Type B pancreatic cell (in vitro differentiated cells): ENCODE measurements at regions not wholly inside any gene's neighbourhood (a gene's known extent, or its start where the extent isn't known, plus 50 kb on each side); places are given as distances from the start of the nearest gene placed in this dataset.

ENCODE experiments used
- DNase-seq: peaks from one replicate; pipeline ENCODE4 v3.0.0; 2021; ENCODE audit warnings: mixed read lengths; ENCODE audit not compliant: unreplicated experiment; ENCODE audit errors: extremely low spot score
- H3K27ac Mint-ChIP-seq: 2 replicates; pipeline ENCODE4 v1.8.0; 2021; ENCODE audit warnings: mild to moderate bottlenecking, mixed read lengths
- H3K27me3 Mint-ChIP-seq: 2 replicates; pipeline ENCODE4 v1.8.0; 2021; ENCODE audit warnings: mixed read lengths
- H3K36me3 Mint-ChIP-seq: 2 replicates; pipeline ENCODE4 v1.8.0; 2021; ENCODE audit warnings: mixed read lengths
- H3K4me1 Mint-ChIP-seq: one replicate; pipeline ENCODE4 v1.8.0; 2021; ENCODE audit warnings: mixed read lengths; ENCODE audit not compliant: unreplicated experiment
- H3K4me3 Mint-ChIP-seq: 2 replicates; pipeline ENCODE4 v1.8.0; 2021; ENCODE audit warnings: mild to moderate bottlenecking, mixed read lengths
- H3K9me3 Mint-ChIP-seq: 2 replicates; pipeline ENCODE4 v1.8.0; 2021; ENCODE audit warnings: mixed read lengths
- TF ChIP-seq, protein P1 (sequence below): fragments of 200-600 bp; sonication (generic); conservative IDR thresholded peaks from 2 replicates; pipeline ENCODE4 v1.5.0; 2021; ENCODE audit warnings: antibody characterized with exemption, mild to moderate bottlenecking

DNA sequence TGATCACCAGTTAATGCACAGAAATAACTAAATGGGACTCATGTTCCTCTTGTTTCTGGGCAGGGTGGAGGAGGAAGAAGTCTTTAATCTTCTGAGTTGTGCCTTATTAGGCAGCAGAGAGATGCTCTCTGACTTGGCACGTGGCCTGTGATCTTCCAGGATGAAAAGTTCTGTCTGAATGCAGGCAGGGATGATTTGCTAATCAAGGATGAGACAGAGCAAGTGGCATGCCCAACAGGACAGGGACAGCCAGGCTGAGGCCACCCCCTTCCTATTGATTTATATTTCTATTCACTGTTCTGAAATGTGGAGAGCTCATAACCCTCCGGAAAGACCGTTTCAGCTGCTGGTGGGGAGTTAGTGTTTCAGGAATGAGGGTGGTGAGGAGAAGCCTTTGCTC lies 477.8 kb upstream of the CAMK1G start:
- no peak for DNase-seq
- no peak overlapping the region for H3K27ac Mint-ChIP-seq
- TF ChIP-seq, protein P1, sequence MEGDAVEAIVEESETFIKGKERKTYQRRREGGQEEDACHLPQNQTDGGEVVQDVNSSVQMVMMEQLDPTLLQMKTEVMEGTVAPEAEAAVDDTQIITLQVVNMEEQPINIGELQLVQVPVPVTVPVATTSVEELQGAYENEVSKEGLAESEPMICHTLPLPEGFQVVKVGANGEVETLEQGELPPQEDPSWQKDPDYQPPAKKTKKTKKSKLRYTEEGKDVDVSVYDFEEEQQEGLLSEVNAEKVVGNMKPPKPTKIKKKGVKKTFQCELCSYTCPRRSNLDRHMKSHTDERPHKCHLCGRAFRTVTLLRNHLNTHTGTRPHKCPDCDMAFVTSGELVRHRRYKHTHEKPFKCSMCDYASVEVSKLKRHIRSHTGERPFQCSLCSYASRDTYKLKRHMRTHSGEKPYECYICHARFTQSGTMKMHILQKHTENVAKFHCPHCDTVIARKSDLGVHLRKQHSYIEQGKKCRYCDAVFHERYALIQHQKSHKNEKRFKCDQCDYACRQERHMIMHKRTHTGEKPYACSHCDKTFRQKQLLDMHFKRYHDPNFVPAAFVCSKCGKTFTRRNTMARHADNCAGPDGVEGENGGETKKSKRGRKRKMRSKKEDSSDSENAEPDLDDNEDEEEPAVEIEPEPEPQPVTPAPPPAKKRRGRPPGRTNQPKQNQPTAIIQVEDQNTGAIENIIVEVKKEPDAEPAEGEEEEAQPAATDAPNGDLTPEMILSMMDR: no peak
- H3K36me3 Mint-ChIP-seq: no peaks in the 10 kb centered on the region
- H3K9me3 Mint-ChIP-seq: no peaks in the 10 kb centered on the region
- H3K4me3 Mint-ChIP-seq: no peak overlapping the region
- peaks cover 37% of the 10 kb centered on the region for H3K27me3 Mint-ChIP-seq
- peaks cover 21% of the 10 kb centered on the region for H3K4me1 Mint-ChIP-seq

DNA sequence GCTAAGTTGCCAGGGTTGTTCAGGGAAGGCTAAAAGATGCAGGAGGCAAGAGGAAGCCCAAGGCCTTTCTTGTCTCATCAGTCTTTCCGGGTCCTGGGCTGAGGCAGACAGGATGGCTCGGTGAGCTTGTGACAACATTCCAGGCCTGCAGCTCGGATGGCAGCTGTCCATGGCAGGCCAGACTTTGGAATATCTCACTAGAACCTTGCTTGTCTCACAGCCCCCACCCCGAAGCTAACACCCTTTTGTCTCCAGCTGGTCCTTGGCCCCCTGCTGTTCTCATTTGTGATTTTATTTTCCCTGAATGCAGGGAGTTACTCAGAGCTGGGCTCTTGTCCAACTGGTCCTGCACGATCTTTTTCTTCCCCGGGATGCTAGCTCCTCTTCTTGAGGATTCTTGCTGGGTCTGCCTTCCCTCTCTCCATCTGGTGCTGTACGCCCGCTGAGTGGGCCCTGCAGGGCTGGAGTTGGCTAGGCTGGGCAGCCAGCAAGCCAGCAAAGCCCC lies 477.2 kb upstream of the CAMK1G start:
- DNase-seq: no peak
- no peak overlapping the region for H3K27ac Mint-ChIP-seq
- no peaks in the 10 kb centered on the region for H3K9me3 Mint-ChIP-seq
- TF ChIP-seq, protein P1: no peak
- no peak overlapping the region for H3K4me3 Mint-ChIP-seq
- no peaks in the 10 kb centered on the region for H3K36me3 Mint-ChIP-seq
- peaks cover 33% of the 10 kb centered on the region for H3K27me3 Mint-ChIP-seq
- peaks cover 21% of the 10 kb centered on the region for H3K4me1 Mint-ChIP-seq

DNA sequence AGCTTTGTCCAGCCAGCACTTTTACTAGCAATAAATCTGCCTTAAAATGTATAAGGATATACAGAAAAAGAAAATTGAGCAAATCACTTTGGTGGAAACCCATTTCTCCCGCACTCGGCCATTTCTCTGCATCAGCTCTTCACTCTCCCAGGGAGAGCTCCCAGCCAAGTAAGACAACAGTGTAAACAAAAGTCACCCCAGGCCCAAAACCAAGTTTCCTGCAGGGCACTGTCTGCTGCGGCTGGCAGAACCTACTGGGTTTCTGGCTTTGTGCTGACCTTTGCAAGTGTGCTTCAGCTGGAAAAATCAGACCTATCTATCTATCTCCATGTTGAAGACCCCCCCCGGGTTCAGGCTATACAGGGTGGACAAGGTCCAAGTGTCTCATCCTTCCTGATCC lies 476.7 kb upstream of the CAMK1G start:
- TF ChIP-seq, protein P1: no peak
- no peaks in the 10 kb centered on the region for H3K36me3 Mint-ChIP-seq
- DNase-seq: no peak
- peaks cover 21% of the 10 kb centered on the region for H3K4me1 Mint-ChIP-seq
- peaks cover 31% of the 10 kb centered on the region for H3K27me3 Mint-ChIP-seq
- no peak overlapping the region for H3K4me3 Mint-ChIP-seq
- no peak overlapping the region for H3K27ac Mint-ChIP-seq
- H3K9me3 Mint-ChIP-seq: no peaks in the 10 kb centered on the region

DNA sequence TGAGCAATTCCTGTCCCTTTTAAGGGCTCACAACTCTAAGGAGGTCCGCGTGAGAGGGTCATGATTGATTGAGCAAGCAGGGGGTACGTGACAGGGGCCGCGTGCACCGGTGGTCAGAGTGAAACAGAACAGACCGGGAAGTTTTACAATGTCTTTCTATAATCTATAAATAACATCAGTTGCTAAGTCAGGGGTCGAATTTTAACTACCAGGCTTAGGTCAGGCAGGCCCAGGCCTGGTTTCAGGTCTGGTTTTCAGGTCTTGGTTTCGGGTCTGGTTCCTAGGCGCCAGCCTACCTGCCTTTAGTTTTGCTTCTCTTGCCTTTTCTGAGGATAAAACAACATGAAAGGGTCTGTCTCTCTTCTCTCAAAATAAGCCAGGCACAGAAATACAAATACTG lies 476.0 kb upstream of the CAMK1G start:
- Mint-ChIP-seq H3K4me1 (peaks cover 21% of the 10 kb centered on the region), H3K27me3 (peaks cover 27% of the 10 kb centered on the region), H3K27ac (no peak overlapping the region), H3K4me3 (no peak overlapping the region), H3K36me3 (no peaks in the 10 kb centered on the region), H3K9me3 (no peaks in the 10 kb centered on the region)
- DNase-seq: no peak
- TF ChIP-seq, protein P1: no peak

DNA sequence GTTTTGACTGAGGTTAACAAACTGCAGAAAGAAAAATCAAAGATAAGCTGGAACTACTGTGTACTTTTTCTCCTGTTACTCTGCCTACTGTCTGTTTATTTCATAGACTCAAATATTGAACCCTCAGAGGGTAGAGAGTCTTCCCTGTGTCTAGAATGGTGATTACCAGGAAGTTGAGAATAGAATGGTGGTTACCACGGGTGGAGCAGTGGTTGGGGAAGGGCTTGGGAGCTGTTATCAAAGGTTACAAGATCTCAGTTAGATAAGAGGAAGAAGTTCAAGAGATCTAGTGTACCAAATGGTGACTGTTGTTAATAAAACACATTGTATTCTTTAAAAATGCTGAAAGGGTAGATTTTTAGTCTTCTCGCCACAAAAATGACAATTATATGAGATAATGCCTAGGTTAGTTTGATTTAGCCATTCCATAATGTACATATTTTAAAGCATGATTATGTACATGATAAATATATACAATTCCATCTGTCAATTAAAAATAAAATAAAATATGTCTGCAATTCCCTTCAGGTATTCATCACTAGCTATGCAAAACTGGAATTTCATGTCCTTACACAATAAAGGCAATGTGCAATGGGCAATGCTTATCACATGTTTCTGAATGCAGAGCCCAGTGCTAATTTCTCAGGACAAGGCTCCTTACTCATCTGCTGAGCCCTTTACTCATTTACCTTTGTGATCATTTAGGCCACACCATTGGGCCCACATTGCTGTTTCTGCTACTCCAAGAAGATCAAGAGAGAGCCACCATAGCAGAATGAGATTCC lies 474.3 kb upstream of the CAMK1G start:
- Mint-ChIP-seq H3K27me3 (peaks cover 14% of the 10 kb centered on the region), H3K36me3 (no peaks in the 10 kb centered on the region), H3K27ac (no peak overlapping the region), H3K4me3 (no peak overlapping the region), H3K9me3 (no peaks in the 10 kb centered on the region), H3K4me1 (peaks cover 31% of the 10 kb centered on the region)
- DNase-seq: no peak
- TF ChIP-seq, protein P1: no peak
